ENCODE measurements at regions not wholly inside any gene's neighbourhood (a gene's known extent, or its start where the extent isn't known, plus 50 kb on each side); places are given as distances from the start of the nearest gene placed in this dataset.

DNA sequence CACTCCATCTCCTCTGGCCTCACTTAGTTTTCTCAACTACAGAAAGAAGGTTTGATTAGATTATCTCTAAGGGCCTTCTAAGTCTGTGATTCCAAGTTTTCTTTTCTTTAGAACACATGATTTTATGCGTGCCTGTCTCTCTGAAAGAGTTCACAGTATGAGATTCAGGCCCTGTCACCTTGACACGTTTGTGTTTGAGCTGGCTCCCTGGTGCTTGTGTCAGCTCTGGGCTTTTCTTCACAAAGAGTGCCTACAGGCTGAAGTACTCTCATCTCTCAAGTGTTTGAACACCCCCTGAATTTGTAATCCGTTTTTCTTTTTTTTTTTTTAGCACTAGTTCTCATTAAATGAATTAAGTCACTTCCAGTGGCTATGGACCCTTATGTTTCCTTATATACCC lies 306.9 kb upstream of the C9orf72 start:
- Histone ChIP-seq H3K36me3 (ENCODE audit: control insufficient read depth in 1 of 2, insufficient read depth in 2 of 2, low read length in 2 of 2) (no peaks in the 10 kb centered on the region), H3K9me2 (ENCODE audit: insufficient read depth) (no peaks in the 10 kb centered on the region), H3K4me2 (ENCODE audit: low read length) (no peak overlapping the region), H3K79me2 (ENCODE audit: insufficient read depth, low read length) (no peaks in the 10 kb centered on the region), H3K9me3 (ENCODE audit: control insufficient read depth in 1 of 2, insufficient read depth in 1 of 2, low read depth in 1 of 2, low read length in 2 of 2) (no peaks in the 10 kb centered on the region), H3K9ac (ENCODE audit: low read length) (no peak overlapping the region), H3K27me3 (ENCODE audit: insufficient read depth, low read length) (no peaks in the 10 kb centered on the region), H4K20me1 (ENCODE audit: insufficient read depth) (no peaks in the 10 kb centered on the region), H2AFZ (ENCODE audit: low read depth, low read length, poor library complexity, severe bottlenecking) (no peak overlapping the region), H3K4me1 (ENCODE audit: control insufficient read depth in 1 of 2, insufficient read depth in 2 of 2, low read length in 2 of 2) (no peaks in the 10 kb centered on the region), H3K27ac (ENCODE audit: low read depth, low read length) (no peak overlapping the region), H3K4me3 (replicated peaks in 1 of 2; ENCODE audit: low read depth in 1 of 2, low read length in 2 of 2) (no peak overlapping the region)
- ChIA-PET POLR2A (no interaction called here), RAD21 (ENCODE audit: low non-redundant PET in 1 of 2, low total read pairs in 2 of 2, uncharacterized antibody in 2 of 2, unreplicated experiment in 2 of 2) (no interaction called here), CTCF (no interaction called here)
- DNase-seq (ENCODE audit: low read depth, low spot score) (no peak), ATAC-seq (no peak)
- TF ChIP-seq POLR2A (IDR thresholded peaks at IDR 0.05; ENCODE audit: borderline replicate concordance, extremely low read depth, insufficient read depth, insufficient read length) (no peak), SRF (IDR thresholded peaks at IDR 0.05; ENCODE audit: low read depth) (no peak), CEBPB (IDR thresholded peaks at IDR 0.05; ENCODE audit: low read depth) (no peak), ELF1 (IDR thresholded peaks at IDR 0.05; ENCODE audit: borderline replicate concordance, low read depth) (no peak), EGR1 (IDR thresholded peaks at IDR 0.05; ENCODE audit: low read depth) (no peak), EZH2 (IDR thresholded peaks at IDR 0.05) (no peak), CBX3 (IDR thresholded peaks at IDR 0.05; ENCODE audit: low read depth) (no peak), JUND (IDR thresholded peaks at IDR 0.05) (no peak), SP1 (IDR thresholded peaks at IDR 0.05; ENCODE audit: low read depth) (no peak), RAD21 (IDR thresholded peaks at IDR 0.05; ENCODE audit: low read depth) (no peak), TCF7L2 (IDR thresholded peaks at IDR 0.05; ENCODE audit: borderline replicate concordance, extremely low read depth, insufficient read depth, insufficient read length) (no peak), ZFX (IDR thresholded peaks at IDR 0.05) (no peak)
- TF ChIP-seq, protein P1, sequence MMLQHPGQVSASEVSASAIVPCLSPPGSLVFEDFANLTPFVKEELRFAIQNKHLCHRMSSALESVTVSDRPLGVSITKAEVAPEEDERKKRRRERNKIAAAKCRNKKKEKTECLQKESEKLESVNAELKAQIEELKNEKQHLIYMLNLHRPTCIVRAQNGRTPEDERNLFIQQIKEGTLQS (IDR thresholded peaks at IDR 0.05), result no peak
- TF ChIP-seq, protein P2, sequence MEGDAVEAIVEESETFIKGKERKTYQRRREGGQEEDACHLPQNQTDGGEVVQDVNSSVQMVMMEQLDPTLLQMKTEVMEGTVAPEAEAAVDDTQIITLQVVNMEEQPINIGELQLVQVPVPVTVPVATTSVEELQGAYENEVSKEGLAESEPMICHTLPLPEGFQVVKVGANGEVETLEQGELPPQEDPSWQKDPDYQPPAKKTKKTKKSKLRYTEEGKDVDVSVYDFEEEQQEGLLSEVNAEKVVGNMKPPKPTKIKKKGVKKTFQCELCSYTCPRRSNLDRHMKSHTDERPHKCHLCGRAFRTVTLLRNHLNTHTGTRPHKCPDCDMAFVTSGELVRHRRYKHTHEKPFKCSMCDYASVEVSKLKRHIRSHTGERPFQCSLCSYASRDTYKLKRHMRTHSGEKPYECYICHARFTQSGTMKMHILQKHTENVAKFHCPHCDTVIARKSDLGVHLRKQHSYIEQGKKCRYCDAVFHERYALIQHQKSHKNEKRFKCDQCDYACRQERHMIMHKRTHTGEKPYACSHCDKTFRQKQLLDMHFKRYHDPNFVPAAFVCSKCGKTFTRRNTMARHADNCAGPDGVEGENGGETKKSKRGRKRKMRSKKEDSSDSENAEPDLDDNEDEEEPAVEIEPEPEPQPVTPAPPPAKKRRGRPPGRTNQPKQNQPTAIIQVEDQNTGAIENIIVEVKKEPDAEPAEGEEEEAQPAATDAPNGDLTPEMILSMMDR (IDR thresholded peaks at IDR 0.05 in 2 of 3, conservative IDR thresholded peaks at IDR 0.05 in 1 of 3; ENCODE audit: borderline replicate concordance in 1 of 3, insufficient read depth in 1 of 3, low read depth in 2 of 3, low read length in 2 of 3), result no peak
- intact Hi-C loops (cut with micrococcal nuclease), result loop anchor here (10.0 kb wide), 1 partner anchor 75 kb away; no protein-coding TSS in a partner anchor
- no TSS peak for BruUV-seq (replicated peaks)
